GM23338 (cell line): ENCODE measurements at regions not wholly inside any gene's neighbourhood (a gene's known extent, or its start where the extent isn't known, plus 50 kb on each side); places are given as distances from the start of the nearest gene placed in this dataset.

Source experiments
- ATAC-seq: fragments of 200-7000 bp; cut with Tn5 transposase; 3 replicates; pipeline ENCODE4 v1.9.1; 2020
- DNase-seq: peaks from one replicate; pipeline ENCODE4 v3.0.0-alpha.2; 2015; ENCODE audit warnings: low spot score
- H2AFZ ChIP-seq: fragments of 200-600 bp; sonication (generic); 2 replicates; pipeline ENCODE4 v1.8.0; 2016; ENCODE audit warnings: antibody characterized with exemption, mild to moderate bottlenecking, moderate library complexity
- H3F3A ChIP-seq: fragments of 200-600 bp; sonication (generic); replicated peaks from 2 replicates; pipeline ENCODE4 v1.8.0; 2017; ENCODE audit warnings: antibody characterized with exemption, mixed run types, low read depth
- H3K27ac ChIP-seq: fragments of 200-600 bp; sonication (generic); 2 replicates; pipeline ENCODE4 v1.6.1; 2016; ENCODE audit warnings: low read depth
- H3K27me3 ChIP-seq: fragments of 200-600 bp; sonication (generic); 2 replicates; pipeline ENCODE4 v1.8.0; 2016; ENCODE audit warnings: mild to moderate bottlenecking, mixed run types, moderate library complexity; ENCODE audit not compliant: insufficient read depth
- H3K36me3 ChIP-seq: fragments of 200-600 bp; sonication (generic); 2 replicates; pipeline ENCODE4 v1.8.0; 2016; ENCODE audit warnings: mild to moderate bottlenecking; ENCODE audit not compliant: insufficient read depth
- H3K4me1 ChIP-seq: fragments of 200-600 bp; sonication (generic); 2 replicates; pipeline ENCODE4 v1.8.0; 2016; ENCODE audit warnings: mild to moderate bottlenecking, moderate library complexity; ENCODE audit not compliant: insufficient read depth
- H3K4me2 ChIP-seq: fragments of 200-600 bp; sonication (generic); 2 replicates; pipeline ENCODE4 v1.7.1; 2017; ENCODE audit warnings: mixed run types
- H3K4me3 ChIP-seq: fragments of 200-600 bp; sonication (generic); 2 replicates; pipeline ENCODE4 v1.6.1; 2016; ENCODE audit warnings: mixed run types
- H3K79me2 ChIP-seq: fragments of 200-600 bp; sonication (generic); replicated peaks from 2 replicates; pipeline ENCODE4 v1.8.0; 2017; ENCODE audit warnings: mild to moderate bottlenecking; ENCODE audit not compliant: insufficient read depth
- H3K9me2 ChIP-seq: fragments of 200-600 bp; sonication (generic); 2 replicates; pipeline ENCODE4 v1.8.0; 2017; ENCODE audit not compliant: insufficient read depth
- H4K20me1 ChIP-seq: fragments of 200-600 bp; sonication (generic); replicated peaks from 2 replicates; pipeline ENCODE4 v1.8.0; 2017; ENCODE audit warnings: mild to moderate bottlenecking; ENCODE audit not compliant: insufficient read depth
- H3K27ac Mint-ChIP-seq: 2 replicates; pipeline ENCODE4 v1.8.0; 2020; ENCODE audit warnings: inconsistent platforms, mild to moderate bottlenecking, moderate library complexity, mixed read lengths
- H3K27me3 Mint-ChIP-seq: 3 replicates; pipeline ENCODE4 v1.8.0; 2022; ENCODE audit warnings: low read depth, mild to moderate bottlenecking, moderate library complexity, mixed read lengths, inconsistent platforms; ENCODE audit not compliant: insufficient read depth, poor library complexity
- H3K36me3 Mint-ChIP-seq: 3 replicates; pipeline ENCODE4 v1.8.0; 2021; ENCODE audit warnings: low read depth, mild to moderate bottlenecking, inconsistent platforms, moderate library complexity, mixed read lengths
- H3K4me1 Mint-ChIP-seq: 3 replicates; pipeline ENCODE4 v1.8.0; 2020; ENCODE audit warnings: mild to moderate bottlenecking, inconsistent platforms, mixed read lengths
- H3K4me3 Mint-ChIP-seq: 3 replicates; pipeline ENCODE4 v1.8.0; 2021; ENCODE audit warnings: moderate library complexity, mild to moderate bottlenecking, inconsistent platforms, mixed read lengths
- H3K9me3 Mint-ChIP-seq: 3 replicates; pipeline ENCODE4 v1.8.0; 2020; ENCODE audit warnings: moderate library complexity, mild to moderate bottlenecking, inconsistent platforms, mixed read lengths
- CREB1 ChIP-seq: fragments of 250-450 bp; sonication (Bioruptor Pico); IDR thresholded peaks from 2 replicates; pipeline ENCODE4 v1.5.0; 2020; ENCODE audit warnings: low read depth, mild to moderate bottlenecking, moderate library complexity
- EZH2 ChIP-seq: fragments of 200-600 bp; sonication (generic); IDR thresholded peaks from one replicate; pipeline ENCODE4 v1.8.0; 2017; ENCODE audit warnings: antibody characterized with exemption, mild to moderate bottlenecking, low read depth; ENCODE audit not compliant: unreplicated experiment
- EZH2phosphoT487 ChIP-seq: fragments of 200-600 bp; sonication (generic); IDR thresholded peaks from one replicate; pipeline ENCODE4 v1.8.1; 2018; ENCODE audit warnings: antibody characterized with exemption; ENCODE audit not compliant: unreplicated experiment
- JUNB ChIP-seq: IDR thresholded peaks from one replicate; pipeline ENCODE4 v1.6.1; 2016; ENCODE audit warnings: antibody characterized with exemption; ENCODE audit not compliant: unreplicated experiment
- NANOG ChIP-seq: IDR thresholded peaks from 2 replicates; pipeline ENCODE4 v1.6.1; 2016; ENCODE audit warnings: antibody characterized with exemption, borderline replicate concordance
- POLR2AphosphoS5 ChIP-seq: IDR thresholded peaks from 2 replicates; pipeline ENCODE4 v1.6.1; 2016; ENCODE audit warnings: antibody characterized with exemption, low read depth
- REST ChIP-seq: IDR thresholded peaks from one replicate; pipeline ENCODE4 v1.6.1; 2018; ENCODE audit warnings: antibody characterized with exemption; ENCODE audit not compliant: unreplicated experiment
- STAT1 ChIP-seq: IDR thresholded peaks from one replicate; pipeline ENCODE4 v1.6.1; 2016; ENCODE audit warnings: antibody characterized with exemption; ENCODE audit not compliant: unreplicated experiment
- ZNF114 ChIP-seq: fragments of 250-450 bp; sonication (Bioruptor Pico); IDR thresholded peaks from 2 replicates; pipeline ENCODE4 v1.5.0; 2020; ENCODE audit warnings: mild to moderate bottlenecking, moderate library complexity
- ZNF331 ChIP-seq: fragments of 250-450 bp; sonication (Bioruptor Pico); IDR thresholded peaks from 2 replicates; pipeline ENCODE4 v1.5.0; 2020; ENCODE audit warnings: low read depth, mild to moderate bottlenecking, moderate library complexity
- ZNF462 ChIP-seq: fragments of 250-450 bp; sonication (Bioruptor Pico); IDR thresholded peaks from 2 replicates; pipeline ENCODE4 v1.5.0; 2020; ENCODE audit warnings: mild to moderate bottlenecking, moderate library complexity
- TF ChIP-seq, protein P1 (sequence below): IDR thresholded peaks from 2 replicates; pipeline ENCODE4 v1.6.1; 2016; ENCODE audit warnings: antibody characterized with exemption
- TF ChIP-seq, protein P2 (sequence below), 2 experiments: fragments of 200-600 bp in 1 of 2; sonication (generic) in 1 of 2; conservative IDR thresholded peaks; 2 replicates each; pipeline versions ENCODE4 v1.5.1 to v1.6.1; 2016 to 2017; ENCODE audit warnings: antibody characterized with exemption in 2 of 2, low read depth in 2 of 2, mild to moderate bottlenecking in 2 of 2, moderate library complexity in 1 of 2

DNA sequence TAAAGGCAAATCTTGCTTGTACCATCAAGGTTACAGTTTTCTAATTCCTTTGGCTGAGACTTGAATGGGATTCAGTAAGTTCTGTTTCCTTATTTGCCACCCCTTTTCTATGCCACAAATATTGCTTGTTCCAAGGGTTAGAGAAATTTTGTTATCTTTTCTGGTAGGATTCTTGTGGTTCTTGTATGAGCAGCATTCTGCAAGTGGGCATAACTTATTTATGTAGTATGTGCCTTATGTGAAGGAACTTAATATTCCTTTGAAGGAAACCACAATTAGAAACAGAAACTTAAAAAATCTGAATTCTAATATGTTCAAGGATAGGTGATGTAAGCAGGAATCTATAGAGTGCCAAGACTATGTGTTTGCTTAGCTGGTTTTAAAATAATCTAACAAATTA is 53.1 kb upstream of the TSPAN5 start (continued):
- TF ChIP-seq, protein P1, sequence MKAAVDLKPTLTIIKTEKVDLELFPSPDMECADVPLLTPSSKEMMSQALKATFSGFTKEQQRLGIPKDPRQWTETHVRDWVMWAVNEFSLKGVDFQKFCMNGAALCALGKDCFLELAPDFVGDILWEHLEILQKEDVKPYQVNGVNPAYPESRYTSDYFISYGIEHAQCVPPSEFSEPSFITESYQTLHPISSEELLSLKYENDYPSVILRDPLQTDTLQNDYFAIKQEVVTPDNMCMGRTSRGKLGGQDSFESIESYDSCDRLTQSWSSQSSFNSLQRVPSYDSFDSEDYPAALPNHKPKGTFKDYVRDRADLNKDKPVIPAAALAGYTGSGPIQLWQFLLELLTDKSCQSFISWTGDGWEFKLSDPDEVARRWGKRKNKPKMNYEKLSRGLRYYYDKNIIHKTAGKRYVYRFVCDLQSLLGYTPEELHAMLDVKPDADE: no peak
- TF ChIP-seq ZNF331 (CRISPR knock-in tag) (no peak), JUNB (no peak), STAT1 (no peak), EZH2phosphoT487 (no peak), NANOG (no peak), EZH2 (no peak)

GRCh38 chr4:98710831-98711230 is 52.4 kb upstream of the TSPAN5 start:
- H3K27ac Mint-ChIP-seq: no peak overlapping the region
- DNase-seq (no peak), ATAC-seq (no peak)
- TF ChIP-seq ZNF462 (CRISPR knock-in tag): no peak
- no peak for TF ChIP-seq ZNF331 (CRISPR knock-in tag)
- no peak for TF ChIP-seq EZH2
- TF ChIP-seq JUNB: no peak
- no peak for TF ChIP-seq CREB1
- TF ChIP-seq EZH2phosphoT487: no peak
- TF ChIP-seq, protein P2, sequence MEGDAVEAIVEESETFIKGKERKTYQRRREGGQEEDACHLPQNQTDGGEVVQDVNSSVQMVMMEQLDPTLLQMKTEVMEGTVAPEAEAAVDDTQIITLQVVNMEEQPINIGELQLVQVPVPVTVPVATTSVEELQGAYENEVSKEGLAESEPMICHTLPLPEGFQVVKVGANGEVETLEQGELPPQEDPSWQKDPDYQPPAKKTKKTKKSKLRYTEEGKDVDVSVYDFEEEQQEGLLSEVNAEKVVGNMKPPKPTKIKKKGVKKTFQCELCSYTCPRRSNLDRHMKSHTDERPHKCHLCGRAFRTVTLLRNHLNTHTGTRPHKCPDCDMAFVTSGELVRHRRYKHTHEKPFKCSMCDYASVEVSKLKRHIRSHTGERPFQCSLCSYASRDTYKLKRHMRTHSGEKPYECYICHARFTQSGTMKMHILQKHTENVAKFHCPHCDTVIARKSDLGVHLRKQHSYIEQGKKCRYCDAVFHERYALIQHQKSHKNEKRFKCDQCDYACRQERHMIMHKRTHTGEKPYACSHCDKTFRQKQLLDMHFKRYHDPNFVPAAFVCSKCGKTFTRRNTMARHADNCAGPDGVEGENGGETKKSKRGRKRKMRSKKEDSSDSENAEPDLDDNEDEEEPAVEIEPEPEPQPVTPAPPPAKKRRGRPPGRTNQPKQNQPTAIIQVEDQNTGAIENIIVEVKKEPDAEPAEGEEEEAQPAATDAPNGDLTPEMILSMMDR (conservative IDR thresholded peaks at IDR 0.05; ENCODE audit: low read depth in 2 of 2): no peak
- no peak for TF ChIP-seq REST
- no peak for TF ChIP-seq POLR2AphosphoS5
- no peak for TF ChIP-seq ZNF114
- peaks cover 9% of the 10 kb centered on the region for H3K9me3 Mint-ChIP-seq
- Histone ChIP-seq H3K4me3 (no peak overlapping the region), H3K27ac (no peak overlapping the region), H4K20me1 (no peaks in the 10 kb centered on the region), H3F3A (no peaks in the 10 kb centered on the region), H3K27me3 (no peaks in the 10 kb centered on the region), H3K4me1 (no peaks in the 10 kb centered on the region), H2AFZ (peak overlapping the region; percentile 10; the same call in 1 of the 2 replicates), H3K36me3 (0 out of 2 replicates have a peak, but pooled peaks cover 3% of the 10 kb centered on the region), H3K4me2 (no peak overlapping the region), H3K9me2 (0 out of 2 replicates have a peak, but pooled peaks cover 7% of the 10 kb centered on the region), H3K79me2 (no peaks in the 10 kb centered on the region)
- H3K36me3 Mint-ChIP-seq: peaks cover 6% of the 10 kb centered on the region; the same call in 1 of the 3 replicates
- no peaks in the 10 kb centered on the region for H3K27me3 Mint-ChIP-seq
- H3K4me3 Mint-ChIP-seq: no peak overlapping the region
- H3K4me1 Mint-ChIP-seq: no peaks in the 10 kb centered on the region
